ENCODE measurements at regions not wholly inside any gene's neighbourhood (a gene's known extent, or its start where the extent isn't known, plus 50 kb on each side); places are given as distances from the start of the nearest gene placed in this dataset.

DNA sequence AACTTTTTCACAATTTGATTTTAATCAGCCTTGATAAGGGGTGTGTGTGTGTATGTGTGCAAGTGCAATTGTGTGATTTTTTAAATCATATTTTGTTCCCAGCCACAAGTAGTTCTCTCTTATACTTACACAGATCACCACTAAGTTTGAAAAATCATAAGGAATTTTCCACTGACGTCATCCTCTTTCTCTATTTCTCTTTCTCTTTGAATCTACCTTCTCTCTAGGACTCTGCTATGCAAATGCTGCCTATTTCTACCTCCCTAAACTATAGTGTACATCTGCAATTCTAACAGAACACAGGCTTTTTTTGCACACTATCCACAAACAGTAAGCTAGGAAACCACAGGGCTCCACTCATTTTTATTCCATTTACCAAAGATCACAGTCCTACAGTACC, 254.6 kb upstream of the CYLC2 start:
- Histone ChIP-seq H3K9ac (ENCODE audit: low read length) (no peak overlapping the region), H3K4me1 (ENCODE audit: control insufficient read depth in 2 of 2, insufficient read depth in 2 of 2, low read length in 2 of 2) (no peaks in the 10 kb centered on the region), H3K36me3 (replicated peaks in 1 of 2; ENCODE audit: control extremely low read depth in 1 of 2, control insufficient read depth in 1 of 2, extremely low read depth in 1 of 2, insufficient read depth in 2 of 2, low read length in 1 of 2) (no peaks in the 10 kb centered on the region), H3K27me3 (replicated peaks in 1 of 4; ENCODE audit: control extremely low read depth in 1 of 4, control insufficient read depth in 3 of 4, insufficient read depth in 4 of 4, low read length in 3 of 4) (no peaks in the 10 kb centered on the region), H3K9me3 (ENCODE audit: control extremely low read depth in 1 of 3, control insufficient read depth in 2 of 3, insufficient read depth in 1 of 3, low read length in 2 of 3) (no peaks in the 10 kb centered on the region), H3K79me2 (ENCODE audit: control insufficient read depth, insufficient read depth, low read length) (no peaks in the 10 kb centered on the region), H3K27ac (ENCODE audit: low read length in 2 of 2) (no peak overlapping the region), H2AFZ (ENCODE audit: insufficient read depth, low read depth, low read length, poor library complexity, severe bottlenecking) (no peak overlapping the region), H3K4me3 (ENCODE audit: control extremely low read depth in 1 of 5, extremely low read depth in 1 of 5, insufficient read depth in 1 of 5, low read depth in 2 of 5, low read length in 4 of 5) (no peak overlapping the region), H4K20me1 (ENCODE audit: control insufficient read depth, insufficient read depth, low read length, poor library complexity, severe bottlenecking) (no peaks in the 10 kb centered on the region), H3K4me2 (replicated peaks; ENCODE audit: low read depth, low read length, poor library complexity, severe bottlenecking) (no peak overlapping the region)
- intact Hi-C loops (cut with micrococcal nuclease) = no loop called here
- no peak for DNase-seq
- ChIA-PET CTCF (no interaction called here), POLR2A (no interaction called here)
- 100% methylated on average over 1 of the region's 1 CpG for WGBS (ENCODE audit: insufficient coverage)
- no peak for TF ChIP-seq EZH2 (IDR thresholded peaks at IDR 0.05; ENCODE audit: borderline replicate concordance, insufficient read depth, low read depth, low read length, poor library complexity, severe bottlenecking)
- TF ChIP-seq, protein P1, sequence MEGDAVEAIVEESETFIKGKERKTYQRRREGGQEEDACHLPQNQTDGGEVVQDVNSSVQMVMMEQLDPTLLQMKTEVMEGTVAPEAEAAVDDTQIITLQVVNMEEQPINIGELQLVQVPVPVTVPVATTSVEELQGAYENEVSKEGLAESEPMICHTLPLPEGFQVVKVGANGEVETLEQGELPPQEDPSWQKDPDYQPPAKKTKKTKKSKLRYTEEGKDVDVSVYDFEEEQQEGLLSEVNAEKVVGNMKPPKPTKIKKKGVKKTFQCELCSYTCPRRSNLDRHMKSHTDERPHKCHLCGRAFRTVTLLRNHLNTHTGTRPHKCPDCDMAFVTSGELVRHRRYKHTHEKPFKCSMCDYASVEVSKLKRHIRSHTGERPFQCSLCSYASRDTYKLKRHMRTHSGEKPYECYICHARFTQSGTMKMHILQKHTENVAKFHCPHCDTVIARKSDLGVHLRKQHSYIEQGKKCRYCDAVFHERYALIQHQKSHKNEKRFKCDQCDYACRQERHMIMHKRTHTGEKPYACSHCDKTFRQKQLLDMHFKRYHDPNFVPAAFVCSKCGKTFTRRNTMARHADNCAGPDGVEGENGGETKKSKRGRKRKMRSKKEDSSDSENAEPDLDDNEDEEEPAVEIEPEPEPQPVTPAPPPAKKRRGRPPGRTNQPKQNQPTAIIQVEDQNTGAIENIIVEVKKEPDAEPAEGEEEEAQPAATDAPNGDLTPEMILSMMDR (IDR thresholded peaks at IDR 0.05) = no peak
- peaks cover 4% of the 10 kb centered on the region for H3K9me3 Mint-ChIP-seq (ENCODE audit: insufficient read depth)
- H3K4me3 Mint-ChIP-seq = no peak overlapping the region
- no peak overlapping the region for H3K27ac Mint-ChIP-seq
- no peaks in the 10 kb centered on the region for H3K27me3 Mint-ChIP-seq
- ATAC-seq (ENCODE audit: low read depth) = no peak
- H3K4me1 Mint-ChIP-seq = no peaks in the 10 kb centered on the region

DNA sequence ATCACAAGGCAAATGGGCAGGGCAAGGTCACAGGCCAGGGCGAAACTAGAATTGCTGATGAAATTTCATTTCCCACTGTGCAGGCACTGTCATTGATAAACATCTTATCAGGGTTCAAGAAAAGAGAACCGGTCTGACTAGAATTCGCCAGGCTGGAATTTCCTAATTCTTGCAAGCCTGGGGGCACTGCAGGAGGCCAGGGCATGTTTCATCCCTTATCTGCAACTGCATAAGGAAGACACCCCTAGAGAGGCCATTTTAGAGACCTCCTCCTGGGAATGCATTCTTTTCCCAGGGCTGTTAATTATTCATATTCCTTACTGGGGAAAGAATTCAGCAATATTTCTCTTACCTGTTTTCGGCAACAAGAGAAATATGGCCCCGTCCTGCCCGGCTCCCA, 266.2 kb upstream of the CYLC2 start:
- H2AFZ ChIP-seq (ENCODE audit: insufficient read depth, low read depth, low read length, poor library complexity, severe bottlenecking) = no peak overlapping the region
- Mint-ChIP-seq H3K4me1 (no peaks in the 10 kb centered on the region), H3K27me3 (no peaks in the 10 kb centered on the region), H3K4me3 (no peak overlapping the region), H3K27ac (no peak overlapping the region), H3K9me3 (ENCODE audit: insufficient read depth) (peaks cover 14% of the 10 kb centered on the region)
- intact Hi-C loops (cut with micrococcal nuclease) = no loop called here
- H3K9ac ChIP-seq (ENCODE audit: low read length) = no peak overlapping the region
- CTCF ChIA-PET = no interaction called here
- H3K36me3 ChIP-seq (replicated peaks in 1 of 2; ENCODE audit: control extremely low read depth in 1 of 2, control insufficient read depth in 1 of 2, extremely low read depth in 1 of 2, insufficient read depth in 2 of 2, low read length in 1 of 2) = no peaks in the 10 kb centered on the region
- no peaks in the 10 kb centered on the region for H3K4me1 ChIP-seq (ENCODE audit: control insufficient read depth in 2 of 2, insufficient read depth in 2 of 2, low read length in 2 of 2)
- no peak overlapping the region for H3K4me2 ChIP-seq (replicated peaks; ENCODE audit: low read depth, low read length, poor library complexity, severe bottlenecking)
- ATAC-seq (ENCODE audit: low read depth) (no peak), DNase-seq (no peak)
- H3K9me3 ChIP-seq (ENCODE audit: control extremely low read depth in 1 of 3, control insufficient read depth in 2 of 3, insufficient read depth in 1 of 3, low read length in 2 of 3) = no peaks in the 10 kb centered on the region
- no peak overlapping the region for H3K27ac ChIP-seq (ENCODE audit: low read length in 2 of 2)
- POLR2A ChIA-PET = no interaction called here
- H3K27me3 ChIP-seq (replicated peaks in 1 of 4; ENCODE audit: control extremely low read depth in 1 of 4, control insufficient read depth in 3 of 4, insufficient read depth in 4 of 4, low read length in 3 of 4) = no peaks in the 10 kb centered on the region
- no peak for TF ChIP-seq EZH2 (IDR thresholded peaks at IDR 0.05; ENCODE audit: borderline replicate concordance, insufficient read depth, low read depth, low read length, poor library complexity, severe bottlenecking)
- TF ChIP-seq, protein P1 (IDR thresholded peaks at IDR 0.05) = no peak
- no peaks in the 10 kb centered on the region for H4K20me1 ChIP-seq (ENCODE audit: control insufficient read depth, insufficient read depth, low read length, poor library complexity, severe bottlenecking)
- WGBS (ENCODE audit: insufficient coverage) = 95% methylated on average over 6 of the region's 6 CpGs
- H3K4me3 ChIP-seq (ENCODE audit: control extremely low read depth in 1 of 5, extremely low read depth in 1 of 5, insufficient read depth in 1 of 5, low read depth in 2 of 5, low read length in 4 of 5) = no peak overlapping the region
- H3K79me2 ChIP-seq (ENCODE audit: control insufficient read depth, insufficient read depth, low read length) = no peaks in the 10 kb centered on the region

Data from B cell (primary cell).